Activated CD8-positive, alpha-beta T cell treated with anti-CD3 and anti-CD28 coated beads for 36 hours (primary cell): ENCODE measurements at regions not wholly inside any gene's neighbourhood (a gene's known extent, or its start where the extent isn't known, plus 50 kb on each side); places are given as distances from the start of the nearest gene placed in this dataset.

Experiments
- ATAC-seq: fragments of 200-7000 bp; cut with Tn5 transposase; one replicate; pipeline ENCODE4 v1.10.0; 2021; ENCODE audit warnings: mild to moderate bottlenecking, moderate library complexity
- CTCF ChIA-PET: fragments of 350-600 bp; sonication (Branson Sonifier 250); formaldehyde crosslinking; loops from one replicate; lab custom pipeline; 2021; ENCODE audit warnings: antibody characterized with exemption; lab: Charles Lee
- POLR2A ChIA-PET: fragments of 350-600 bp; sonication (Branson Sonifier 250); formaldehyde crosslinking; loops from one replicate; lab custom pipeline; 2021; ENCODE audit warnings: antibody characterized with exemption; lab: Charles Lee
- DNase-seq: peaks from one replicate; pipeline ENCODE4 v3.0.0-alpha.2; 2020
- H3K27ac Mint-ChIP-seq: one replicate; pipeline ENCODE4 v1.8.0; 2021; ENCODE audit warnings: mild to moderate bottlenecking, mixed read lengths
- H3K27me3 Mint-ChIP-seq: one replicate; pipeline ENCODE4 v1.8.0; 2021; ENCODE audit warnings: mixed read lengths
- H3K36me3 Mint-ChIP-seq: one replicate; pipeline ENCODE4 v1.8.0; 2021; ENCODE audit warnings: low read depth, mixed read lengths
- H3K4me1 Mint-ChIP-seq: one replicate; pipeline ENCODE4 v1.8.0; 2021; ENCODE audit warnings: low read depth, mixed read lengths
- H3K4me3 Mint-ChIP-seq: one replicate; pipeline ENCODE4 v1.8.0; 2021; ENCODE audit warnings: mild to moderate bottlenecking, moderate library complexity, mixed read lengths
- H3K9me3 Mint-ChIP-seq: one replicate; pipeline ENCODE4 v1.8.0; 2021; ENCODE audit warnings: mixed read lengths
- intact Hi-C: fragments of 100-400 bp; cut with micrococcal nuclease; formaldehyde crosslinking; loops from one replicate; pipeline ENCODE4 v1.10.0; 2022
- TF ChIP-seq, protein P1 (sequence below): fragments of 200-600 bp; IDR thresholded peaks from one replicate; pipeline ENCODE4 v1.8.0; 2022; ENCODE audit warnings: antibody characterized with exemption, mild to moderate bottlenecking

DNA sequence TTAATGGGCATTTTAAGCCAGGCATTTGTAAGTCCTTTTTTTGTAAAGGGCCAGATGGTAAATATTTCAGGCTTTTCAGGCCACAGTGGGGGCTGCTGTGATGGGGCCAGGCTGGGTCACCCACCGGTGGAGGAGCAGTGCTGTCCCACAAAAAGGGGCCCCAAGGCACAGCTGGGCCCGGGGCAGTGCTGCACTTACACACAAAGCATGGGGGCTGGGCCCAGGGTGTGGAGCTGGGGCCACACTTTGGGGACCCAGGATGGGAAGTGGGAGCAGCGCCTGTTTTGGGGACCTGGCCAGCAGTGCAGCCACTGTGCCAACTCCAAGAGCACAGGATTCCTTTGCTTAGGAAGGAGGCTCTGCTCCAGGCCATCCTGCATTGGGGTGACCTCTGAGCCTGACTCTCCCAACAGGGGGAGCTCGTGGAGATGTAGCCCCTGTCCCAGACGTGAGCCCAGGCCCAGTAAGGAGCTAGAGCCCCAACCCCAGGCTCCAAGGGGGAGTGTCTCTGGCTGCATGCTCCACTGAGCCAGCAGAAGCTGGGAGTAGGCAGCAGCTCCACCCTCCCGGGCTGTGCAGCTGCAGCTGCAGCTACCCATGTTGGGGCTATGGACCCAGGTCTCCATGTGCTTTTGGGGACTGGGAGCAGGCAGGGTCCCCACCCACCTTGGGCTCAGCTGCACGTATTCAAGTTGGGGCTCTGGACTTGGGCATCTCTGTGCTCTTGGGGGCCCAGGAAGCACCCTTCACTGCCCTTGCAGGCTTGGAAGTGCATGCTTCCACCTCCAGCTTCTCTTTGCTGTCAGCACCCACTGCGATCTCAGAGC, 1036.5 kb upstream of the CNTNAP5 start:
- DNase-seq (no peak), ATAC-seq (no peak)
- no peaks in the 10 kb centered on the region for H3K4me1 Mint-ChIP-seq
- no peaks in the 10 kb centered on the region for H3K36me3 Mint-ChIP-seq
- intact Hi-C loops = no loop called here
- TF ChIP-seq, protein P1, sequence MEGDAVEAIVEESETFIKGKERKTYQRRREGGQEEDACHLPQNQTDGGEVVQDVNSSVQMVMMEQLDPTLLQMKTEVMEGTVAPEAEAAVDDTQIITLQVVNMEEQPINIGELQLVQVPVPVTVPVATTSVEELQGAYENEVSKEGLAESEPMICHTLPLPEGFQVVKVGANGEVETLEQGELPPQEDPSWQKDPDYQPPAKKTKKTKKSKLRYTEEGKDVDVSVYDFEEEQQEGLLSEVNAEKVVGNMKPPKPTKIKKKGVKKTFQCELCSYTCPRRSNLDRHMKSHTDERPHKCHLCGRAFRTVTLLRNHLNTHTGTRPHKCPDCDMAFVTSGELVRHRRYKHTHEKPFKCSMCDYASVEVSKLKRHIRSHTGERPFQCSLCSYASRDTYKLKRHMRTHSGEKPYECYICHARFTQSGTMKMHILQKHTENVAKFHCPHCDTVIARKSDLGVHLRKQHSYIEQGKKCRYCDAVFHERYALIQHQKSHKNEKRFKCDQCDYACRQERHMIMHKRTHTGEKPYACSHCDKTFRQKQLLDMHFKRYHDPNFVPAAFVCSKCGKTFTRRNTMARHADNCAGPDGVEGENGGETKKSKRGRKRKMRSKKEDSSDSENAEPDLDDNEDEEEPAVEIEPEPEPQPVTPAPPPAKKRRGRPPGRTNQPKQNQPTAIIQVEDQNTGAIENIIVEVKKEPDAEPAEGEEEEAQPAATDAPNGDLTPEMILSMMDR = no peak
- H3K27me3 Mint-ChIP-seq = no peaks in the 10 kb centered on the region
- peaks cover 9% of the 10 kb centered on the region for H3K9me3 Mint-ChIP-seq
- H3K4me3 Mint-ChIP-seq = no peak overlapping the region
- no peak overlapping the region for H3K27ac Mint-ChIP-seq
- ChIA-PET POLR2A (no interaction called here), CTCF (no interaction called here)

DNA sequence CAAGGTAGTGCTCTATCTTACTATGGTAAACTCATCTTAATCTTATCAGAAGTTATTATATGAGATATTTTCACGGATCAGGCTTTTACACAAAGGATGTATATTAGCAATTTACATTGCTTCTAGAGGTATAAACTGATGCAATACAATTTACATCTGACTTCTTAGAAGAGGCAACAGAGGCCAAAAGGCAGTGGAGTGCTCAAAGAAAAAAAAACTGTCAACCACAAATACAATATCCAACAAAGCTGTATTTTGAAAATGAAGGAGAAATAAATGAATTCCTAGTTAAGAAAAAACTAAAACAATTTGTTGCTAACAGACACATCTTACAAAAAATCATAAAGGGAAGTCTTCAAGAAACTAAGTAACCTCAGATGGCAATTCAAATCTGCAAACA, 1031.5 kb upstream of the CNTNAP5 start:
- peaks cover 11% of the 10 kb centered on the region for H3K9me3 Mint-ChIP-seq
- TF ChIP-seq, protein P1 = no peak
- DNase-seq = no peak
- intact Hi-C loops = no loop called here
- no peak overlapping the region for H3K4me3 Mint-ChIP-seq
- no peaks in the 10 kb centered on the region for H3K27me3 Mint-ChIP-seq
- H3K36me3 Mint-ChIP-seq = no peaks in the 10 kb centered on the region
- no peaks in the 10 kb centered on the region for H3K4me1 Mint-ChIP-seq
- POLR2A ChIA-PET = no interaction called here
- no peak for ATAC-seq
- no peak overlapping the region for H3K27ac Mint-ChIP-seq
- CTCF ChIA-PET = no interaction called here

- CTCF ChIA-PET = no interaction called here
- ATAC-seq = no peak
- H3K36me3 Mint-ChIP-seq = no peaks in the 10 kb centered on the region
- POLR2A ChIA-PET = no interaction called here
- no peak for DNase-seq
- H3K4me1 Mint-ChIP-seq = no peaks in the 10 kb centered on the region
- H3K4me3 Mint-ChIP-seq = no peak overlapping the region
- peaks cover 13% of the 10 kb centered on the region for H3K9me3 Mint-ChIP-seq
- intact Hi-C loops = no loop called here
- TF ChIP-seq, protein P1 = no peak
- H3K27ac Mint-ChIP-seq = no peak overlapping the region
- no peaks in the 10 kb centered on the region for H3K27me3 Mint-ChIP-seq
These were observed 1025.8 kb upstream of the CNTNAP5 start for GRCh38 chr2:122999258-122999657.

- ChIA-PET CTCF (no interaction called here), POLR2A (no interaction called here)
- H3K9me3 Mint-ChIP-seq = peaks cover 14% of the 10 kb centered on the region
- DNase-seq (no peak), ATAC-seq (no peak)
- H3K27me3 Mint-ChIP-seq = no peaks in the 10 kb centered on the region
- TF ChIP-seq, protein P1 = no peak
- H3K4me3 Mint-ChIP-seq = no peak overlapping the region
- no peaks in the 10 kb centered on the region for H3K4me1 Mint-ChIP-seq
- H3K36me3 Mint-ChIP-seq = no peaks in the 10 kb centered on the region
- intact Hi-C loops = no loop called here
- H3K27ac Mint-ChIP-seq = no peak overlapping the region
These were observed 1025.3 kb upstream of the CNTNAP5 start for GRCh38 chr2:122999821-123000220.

GRCh38 chr2:123002660-123003248, 1022.3 kb upstream of the CNTNAP5 start:
- DNase-seq (no peak), ATAC-seq (no peak)
- no peaks in the 10 kb centered on the region for H3K4me1 Mint-ChIP-seq
- TF ChIP-seq, protein P1 = no peak
- ChIA-PET POLR2A (no interaction called here), CTCF (no interaction called here)
- no peak overlapping the region for H3K27ac Mint-ChIP-seq
- intact Hi-C loops = no loop called here
- H3K36me3 Mint-ChIP-seq = no peaks in the 10 kb centered on the region
- H3K27me3 Mint-ChIP-seq = no peaks in the 10 kb centered on the region
- peaks cover 25% of the 10 kb centered on the region for H3K9me3 Mint-ChIP-seq
- no peak overlapping the region for H3K4me3 Mint-ChIP-seq
